PC-3 (cell line): ENCODE measurements at regions not wholly inside any gene's neighbourhood (a gene's known extent, or its start where the extent isn't known, plus 50 kb on each side); places are given as distances from the start of the nearest gene placed in this dataset.

Source experiments
- ATAC-seq: fragments of 200-7000 bp; cut with Tn5 transposase; 2 replicates; pipeline ENCODE4 v1.9.1; 2020; ENCODE audit warnings: mild to moderate bottlenecking, moderate library complexity
- BruUV-seq: library from RNA; stranded (reverse); fragments of 400-500 nt; replicated peaks from 2 replicates; lab custom pipeline; 2021; lab: Mats Ljungman, UMichigan
- CTCF ChIA-PET: fragments of 300-600 bp; sonication (Branson Sonifier 250); formaldehyde crosslinking; loops from one replicate; lab custom pipeline; 2022; ENCODE audit warnings: antibody characterized with exemption; lab: Charles Lee
- POLR2A ChIA-PET: fragments of 300-600 bp; sonication (Branson Sonifier 250); formaldehyde crosslinking; loops from one replicate; lab custom pipeline; 2022; ENCODE audit warnings: antibody characterized with exemption; ENCODE audit not compliant: unreplicated experiment; lab: Charles Lee
- DNase-seq: peaks from one replicate; pipeline ENCODE4 v3.0.0-alpha.2; 2015
- H2AFZ ChIP-seq: fragments of 300-600 bp; sonication (generic); 2 replicates; pipeline ENCODE4 v1.6.0; 2016; ENCODE audit warnings: antibody characterized with exemption, low read length
- H3F3A ChIP-seq: fragments of 300-600 bp; sonication (generic); one replicate; pipeline ENCODE4 v1.6.0; 2017; ENCODE audit warnings: antibody characterized with exemption, low read length, control low read depth, mild to moderate bottlenecking; ENCODE audit not compliant: unreplicated experiment
- H3K27ac ChIP-seq: fragments of 300-600 bp; sonication (generic); 2 replicates; pipeline ENCODE4 v1.5.1; 2016; ENCODE audit warnings: mild to moderate bottlenecking, low read length
- H3K27me3 ChIP-seq: fragments of 300-600 bp; sonication (generic); 2 replicates; pipeline ENCODE4 v1.6.1; 2016; ENCODE audit warnings: low read length, mixed read lengths
- H3K36me3 ChIP-seq: fragments of 300-600 bp; sonication (generic); 2 replicates; pipeline ENCODE4 v1.6.1; 2016; ENCODE audit warnings: low read depth, mixed run types, low read length, mixed read lengths
- H3K4me1 ChIP-seq: fragments of 300-600 bp; sonication (generic); 2 replicates; pipeline ENCODE4 v1.5.1; 2016; ENCODE audit warnings: low read length; ENCODE audit not compliant: insufficient read depth
- H3K4me2 ChIP-seq: fragments of 300-600 bp; sonication (generic); 2 replicates; pipeline ENCODE4 v1.6.0; 2016; ENCODE audit warnings: low read length
- H3K4me3 ChIP-seq: fragments of 300-600 bp; sonication (generic); 2 replicates; pipeline ENCODE4 v1.5.1; 2016; ENCODE audit warnings: mild to moderate bottlenecking, low read length, mixed read lengths
- H3K79me2 ChIP-seq: fragments of 300-600 bp; sonication (generic); 2 replicates; pipeline ENCODE4 v1.6.1; 2017; ENCODE audit warnings: low read length, mixed read lengths
- H3K9ac ChIP-seq: fragments of 300-600 bp; sonication (generic); 2 replicates; pipeline ENCODE4 v1.6.0; 2016; ENCODE audit warnings: mild to moderate bottlenecking, low read length
- H3K9me2 ChIP-seq: fragments of 300-600 bp; sonication (generic); replicated peaks from 2 replicates; pipeline ENCODE4 v1.6.1; 2016; ENCODE audit warnings: mixed run types, low read length, mixed read lengths
- H3K9me3 ChIP-seq: fragments of 300-600 bp; sonication (generic); 2 replicates; pipeline ENCODE4 v1.6.1; 2016; ENCODE audit warnings: low read length, mixed read lengths
- H4K20me1 ChIP-seq: fragments of 300-600 bp; sonication (generic); 2 replicates; pipeline ENCODE4 v1.6.1; 2016; ENCODE audit warnings: low read length, mixed read lengths
- CTCF ChIP-seq: fragments of 300-600 bp; sonication (generic); conservative IDR thresholded peaks from 2 replicates; pipeline ENCODE4 v1.5.1; 2017; ENCODE audit warnings: antibody characterized with exemption, low read depth, mild to moderate bottlenecking, low read length
- EZH2 ChIP-seq: fragments of 300-600 bp; sonication (generic); IDR thresholded peaks from one replicate; pipeline ENCODE4 v1.6.1; 2017; ENCODE audit warnings: antibody characterized with exemption, mild to moderate bottlenecking, low read length; ENCODE audit not compliant: unreplicated experiment
- EZH2phosphoT487 ChIP-seq: fragments of 300-600 bp; sonication (generic); IDR thresholded peaks from 2 replicates; pipeline ENCODE4 v1.6.1; 2018; ENCODE audit warnings: mild to moderate bottlenecking, antibody characterized with exemption, low read length, borderline replicate concordance
- intact Hi-C: fragments of 100-400 bp; cut with micrococcal nuclease; formaldehyde crosslinking; loops from 2 replicates; pipeline ENCODE4 v1.9.0; 2023

- intact Hi-C loops: no loop called here
- ChIA-PET POLR2A (no interaction called here), CTCF (interaction anchor here (0.5 to 0.6 kb wide), 2 partner anchors 503 to 588 kb away, joined by 3 read pairs; no protein-coding TSS in a partner anchor)
- no peak for TF ChIP-seq EZH2phosphoT487
- no peak for TF ChIP-seq CTCF
- no peak for TF ChIP-seq EZH2
- Histone ChIP-seq H3K27me3 (peaks cover 16% of the 10 kb centered on the region; the same call in 1 of the 2 replicates), H3F3A (no peaks in the 10 kb centered on the region), H2AFZ (no peak overlapping the region), H3K4me3 (no peak overlapping the region), H3K4me2 (no peak overlapping the region), H3K27ac (no peak overlapping the region), H3K36me3 (no peaks in the 10 kb centered on the region), H3K9ac (no peak overlapping the region), H4K20me1 (no peaks in the 10 kb centered on the region), H3K9me2 (no peaks in the 10 kb centered on the region), H3K4me1 (no peaks in the 10 kb centered on the region), H3K79me2 (no peaks in the 10 kb centered on the region), H3K9me3 (no peaks in the 10 kb centered on the region)
- ATAC-seq (peak; percentile 68), DNase-seq (peak; percentile 45)
- BruUV-seq: no TSS peak
Measured at GRCh38 chr15:37291920-37292319, 191.6 kb upstream of the MEIS2 start.

GRCh38 chr15:37298271-37298670 is 197.9 kb upstream of the MEIS2 start:
- Histone ChIP-seq H3K27me3 (peaks cover 30% of the 10 kb centered on the region), H3K27ac (no peak overlapping the region), H3K4me2 (no peak overlapping the region), H3K9me2 (no peaks in the 10 kb centered on the region), H3F3A (no peaks in the 10 kb centered on the region), H4K20me1 (no peaks in the 10 kb centered on the region), H3K9ac (no peak overlapping the region), H3K79me2 (no peaks in the 10 kb centered on the region), H2AFZ (no peak overlapping the region), H3K9me3 (no peaks in the 10 kb centered on the region), H3K4me1 (no peaks in the 10 kb centered on the region), H3K4me3 (no peak overlapping the region), H3K36me3 (no peaks in the 10 kb centered on the region)
- intact Hi-C loops: no loop called here
- no peak for ATAC-seq
- no peak for TF ChIP-seq CTCF
- BruUV-seq: no TSS peak
- DNase-seq: no peak
- ChIA-PET CTCF (no interaction called here), POLR2A (no interaction called here)

GRCh38 chr15:37339437-37339836 is 239.1 kb upstream of the MEIS2 start:
- TF ChIP-seq EZH2phosphoT487: no peak
- TF ChIP-seq EZH2: no peak
- TF ChIP-seq CTCF: no peak
- H3K4me3 ChIP-seq: no peak overlapping the region
- ATAC-seq (no peak), DNase-seq (no peak)
- H3K27ac ChIP-seq: no peak overlapping the region
- intact Hi-C loops: no loop called here
- no peaks in the 10 kb centered on the region for H3K79me2 ChIP-seq
- H3K27me3 ChIP-seq: peaks cover 50% of the 10 kb centered on the region
- H4K20me1 ChIP-seq: no peaks in the 10 kb centered on the region
- H2AFZ ChIP-seq: no peak overlapping the region
- no peak overlapping the region for H3K9ac ChIP-seq
- ChIA-PET CTCF (no interaction called here), POLR2A (no interaction called here)
- H3K4me2 ChIP-seq: no peak overlapping the region
- no TSS peak for BruUV-seq
- no peaks in the 10 kb centered on the region for H3K36me3 ChIP-seq
- no peaks in the 10 kb centered on the region for H3K4me1 ChIP-seq
- no peaks in the 10 kb centered on the region for H3K9me3 ChIP-seq
- H3K9me2 ChIP-seq: no peaks in the 10 kb centered on the region
- H3F3A ChIP-seq: no peaks in the 10 kb centered on the region
